Dermis microvascular lymphatic vessel endothelial cell (primary cell): ENCODE measurements at regions not wholly inside any gene's neighbourhood (a gene's known extent, or its start where the extent isn't known, plus 50 kb on each side); places are given as distances from the start of the nearest gene placed in this dataset.
"Not testable (repeated sequence)": the region's sequence is repeated elsewhere in the genome, so short reads cannot be mapped to it uniquely, and the experiment has no call there.

ENCODE experiments used
- DNase-seq, 2 donors: peaks; one replicate each; pipeline versions ENCODE4 v3.0.0 to v3.0.0-alpha.2; 2010; ENCODE audit warnings: low read depth in 2 of 2

GRCh38 chr9:65566018-65566417, 109.7 kb upstream of the ZNG1E start:
- DNase-seq = not testable (repeated sequence)

GRCh38 chr9:65519018-65519417, 156.7 kb upstream of the ZNG1E start:
- DNase-seq = not testable (repeated sequence)

GRCh38 chr9:65514465-65514864, 161.3 kb upstream of the ZNG1E start:
- DNase-seq = not testable (repeated sequence)

- not testable (repeated sequence) for DNase-seq
These were observed 167.8 kb upstream of the ZNG1E start for GRCh38 chr9:65507897-65508296.

- not testable (repeated sequence) for DNase-seq
These were observed 171.0 kb upstream of the ZNG1E start for GRCh38 chr9:65504686-65505085.

- not testable (repeated sequence) for DNase-seq
These were observed 172.0 kb upstream of the ZNG1E start for GRCh38 chr9:65503696-65504095.

- not testable (repeated sequence) for DNase-seq
These were observed 192.8 kb upstream of the ZNG1E start for GRCh38 chr9:65482890-65483289.

- not testable (repeated sequence) for DNase-seq
These were observed 194.4 kb upstream of the ZNG1E start for GRCh38 chr9:65481291-65481690.

- not testable (repeated sequence) for DNase-seq
These were observed 189.9 kb upstream of the FOXD4L5 start for GRCh38 chr9:65474891-65475290.

GRCh38 chr9:65473059-65473822, 188.2 kb upstream of the FOXD4L5 start:
- DNase-seq = not testable (repeated sequence)

- DNase-seq = not testable (repeated sequence)
These were observed 186.1 kb upstream of the FOXD4L5 start for GRCh38 chr9:65471106-65471505.

- not testable (repeated sequence) for DNase-seq
These were observed 182.1 kb upstream of the FOXD4L5 start for GRCh38 chr9:65466911-65467734.

- DNase-seq = not testable (repeated sequence)
These were observed 180.4 kb upstream of the FOXD4L5 start for GRCh38 chr9:65465246-65465895.

GRCh38 chr9:65462476-65462875, 177.5 kb upstream of the FOXD4L5 start:
- DNase-seq = not testable (repeated sequence)

GRCh38 chr9:65459756-65460320, 174.8 kb upstream of the FOXD4L5 start:
- no peak for DNase-seq

GRCh38 chr9:65458992-65459391, 174.0 kb upstream of the FOXD4L5 start:
- no peak for DNase-seq

- no peak for DNase-seq
These were observed 173.5 kb upstream of the FOXD4L5 start for GRCh38 chr9:65458465-65458864.

- DNase-seq = not testable (repeated sequence)
These were observed 172.0 kb upstream of the FOXD4L5 start for GRCh38 chr9:65456991-65457390.

- DNase-seq = not testable (repeated sequence)
These were observed 171.0 kb upstream of the FOXD4L5 start for GRCh38 chr9:65455751-65456647.

- not testable (repeated sequence) for DNase-seq
These were observed 170.1 kb upstream of the FOXD4L5 start for GRCh38 chr9:65455136-65455535.

- DNase-seq = not testable (repeated sequence)
These were observed 169.7 kb upstream of the FOXD4L5 start for GRCh38 chr9:65454666-65455065.
